OCI-LY3 (cell line): ENCODE measurements at regions not wholly inside any gene's neighbourhood (a gene's known extent, or its start where the extent isn't known, plus 50 kb on each side); places are given as distances from the start of the nearest gene placed in this dataset.

Experiments
- H2AFZ ChIP-seq: fragments of 200-600, 300-600 bp; shearing (Covaris generic); 2 replicates; pipeline ENCODE4 v1.6.0; 2014; ENCODE audit warnings: antibody characterized with exemption, low read depth, low read length
- H3K27ac ChIP-seq: fragments of 200-600, 300-600 bp; sonication (generic); 2 replicates; pipeline ENCODE4 v1.5.1; 2014; ENCODE audit warnings: mild to moderate bottlenecking, low read length, moderate library complexity, mixed read lengths
- H3K27me3 ChIP-seq: fragments of 200-600, 300-600 bp; sonication (generic); 2 replicates; pipeline ENCODE4 v1.6.1; 2014; ENCODE audit warnings: low read depth, low read length, mixed read lengths
- H3K36me3 ChIP-seq: fragments of 200-600, 300-600 bp; sonication (generic); replicated peaks from 2 replicates; pipeline ENCODE3; 2014; ENCODE audit warnings: low read depth, low read length, mixed read lengths
- H3K4me1 ChIP-seq: fragments of 300-600, 200-600 bp; sonication (generic); 2 replicates; pipeline ENCODE4 v1.6.1; 2014; ENCODE audit warnings: low read length, mixed read lengths
- H3K4me2 ChIP-seq: fragments of 200-600, 300-600 bp; sonication (generic); 2 replicates; pipeline ENCODE4 v1.6.1; 2014; ENCODE audit warnings: low read length, mixed read lengths
- H3K4me3 ChIP-seq: fragments of 300-600, 200-600 bp; sonication (generic); 2 replicates; pipeline ENCODE4 v1.5.1; 2014; ENCODE audit warnings: antibody characterized with exemption, mild to moderate bottlenecking, low read length, moderate library complexity
- H3K79me2 ChIP-seq: fragments of 300-600, 200-600 bp; shearing (Covaris generic); 2 replicates; pipeline ENCODE4 v1.6.1; 2014; ENCODE audit warnings: mild to moderate bottlenecking, low read length, mixed read lengths
- H3K9ac ChIP-seq: fragments of 300-600, 200-600 bp; shearing (Covaris generic); 2 replicates; pipeline ENCODE4 v1.6.0; 2014; ENCODE audit warnings: mild to moderate bottlenecking, low read length, moderate library complexity
- H3K9me3 ChIP-seq: fragments of 200-600, 300-600 bp; shearing (Covaris generic); 2 replicates; pipeline ENCODE4 v1.6.1; 2014; ENCODE audit warnings: low read length, mixed read lengths; ENCODE audit not compliant: insufficient read depth
- H4K20me1 ChIP-seq: fragments of 200-600, 300-600 bp; sonication (generic); 2 replicates; pipeline ENCODE4 v1.6.1; 2016; ENCODE audit warnings: low read length, mixed read lengths; ENCODE audit not compliant: insufficient read depth
- CTCF ChIP-seq: fragments of 200-600, 300-600 bp; sonication (generic); IDR thresholded peaks from 2 replicates; pipeline ENCODE4 v1.5.1; 2014; ENCODE audit warnings: antibody characterized with exemption, low read length, low read depth
- EZH2phosphoT487 ChIP-seq: fragments of 200-600 bp; shearing (Covaris generic); IDR thresholded peaks from 2 replicates; pipeline ENCODE4 v1.6.1; 2018; ENCODE audit warnings: antibody characterized with exemption, mixed run types, low read depth

- Histone ChIP-seq H4K20me1 (no peaks in the 10 kb centered on the region), H3K36me3 (no peaks in the 10 kb centered on the region), H2AFZ (no peak overlapping the region), H3K4me3 (no peak overlapping the region), H3K4me1 (no peaks in the 10 kb centered on the region), H3K9me3 (no peaks in the 10 kb centered on the region), H3K27ac (no peak overlapping the region), H3K27me3 (no peaks in the 10 kb centered on the region; the same call in 1 of the 2 replicates), H3K9ac (no peak overlapping the region), H3K4me2 (no peak overlapping the region), H3K79me2 (no peaks in the 10 kb centered on the region)
- TF ChIP-seq CTCF (no peak), EZH2phosphoT487 (no peak)
These were observed 54.1 kb upstream of the ARHGAP20 start for GRCh38 chr11:110766316-110766715.

- Histone ChIP-seq H3K36me3 (no peaks in the 10 kb centered on the region), H2AFZ (no peak overlapping the region), H3K27me3 (no peaks in the 10 kb centered on the region; the same call in 1 of the 2 replicates), H3K9me3 (no peaks in the 10 kb centered on the region), H3K9ac (no peak overlapping the region), H4K20me1 (no peaks in the 10 kb centered on the region), H3K27ac (no peak overlapping the region), H3K79me2 (no peaks in the 10 kb centered on the region), H3K4me1 (no peaks in the 10 kb centered on the region), H3K4me3 (no peak overlapping the region), H3K4me2 (no peak overlapping the region)
- no peak for TF ChIP-seq EZH2phosphoT487
- no peak for TF ChIP-seq CTCF
These were observed 52.2 kb upstream of the ARHGAP20 start for GRCh38 chr11:110764485-110764884.

- Histone ChIP-seq H4K20me1 (no peaks in the 10 kb centered on the region), H3K27ac (no peak overlapping the region), H3K4me3 (no peak overlapping the region), H3K4me1 (no peaks in the 10 kb centered on the region), H3K27me3 (no peaks in the 10 kb centered on the region; the same call in 1 of the 2 replicates), H3K4me2 (no peak overlapping the region), H3K79me2 (no peaks in the 10 kb centered on the region), H3K9ac (no peak overlapping the region), H2AFZ (no peak overlapping the region), H3K36me3 (no peaks in the 10 kb centered on the region), H3K9me3 (no peaks in the 10 kb centered on the region)
- TF ChIP-seq CTCF: no peak
- TF ChIP-seq EZH2phosphoT487: no peak
These were observed 51.2 kb upstream of the ARHGAP20 start for GRCh38 chr11:110763249-110764011.

GRCh38 chr11:110762590-110762989, 50.4 kb upstream of the ARHGAP20 start:
- TF ChIP-seq CTCF (no peak), EZH2phosphoT487 (no peak)
- Histone ChIP-seq H3K9me3 (no peaks in the 10 kb centered on the region), H3K4me2 (no peak overlapping the region), H3K4me1 (no peaks in the 10 kb centered on the region), H3K36me3 (no peaks in the 10 kb centered on the region), H3K9ac (no peak overlapping the region), H4K20me1 (no peaks in the 10 kb centered on the region), H3K27ac (no peak overlapping the region), H2AFZ (no peak overlapping the region), H3K79me2 (no peaks in the 10 kb centered on the region), H3K27me3 (no peaks in the 10 kb centered on the region; the same call in 1 of the 2 replicates), H3K4me3 (no peak overlapping the region)
